DND-41 (cell line): ENCODE measurements at regions not wholly inside any gene's neighbourhood (a gene's known extent, or its start where the extent isn't known, plus 50 kb on each side); places are given as distances from the start of the nearest gene placed in this dataset.

Experiments
- ATAC-seq: fragments of 200-7000 bp; cut with Tn5 transposase; 3 replicates; pipeline ENCODE4 v1.9.1; 2021; ENCODE audit warnings: low read depth; ENCODE audit not compliant: insufficient read depth
- DNase-seq: peaks from one replicate; pipeline ENCODE4 v3.0.0-alpha.2; 2020
- H2AFZ ChIP-seq: 2 replicates; pipeline ENCODE4 v1.6.0; 2012; ENCODE audit warnings: low read depth, low read length
- H3K27ac ChIP-seq: 2 replicates; pipeline ENCODE4 v1.5.1; 2012; ENCODE audit warnings: low read length, inconsistent platforms
- H3K27me3 ChIP-seq: fragments of 200-600 bp; sonication (generic); 2 replicates; pipeline ENCODE4 v1.6.0; 2012; ENCODE audit warnings: low read length, mild to moderate bottlenecking, inconsistent platforms; ENCODE audit not compliant: insufficient read depth, poor library complexity
- H3K36me3 ChIP-seq: 2 replicates; pipeline ENCODE4 v1.5.1; 2012; ENCODE audit warnings: low read length, inconsistent platforms; ENCODE audit not compliant: insufficient read depth
- H3K4me1 ChIP-seq: 2 replicates; pipeline ENCODE4 v1.5.1; 2012; ENCODE audit warnings: mild to moderate bottlenecking, low read length; ENCODE audit not compliant: insufficient read depth
- H3K4me2 ChIP-seq: 2 replicates; pipeline ENCODE4 v1.6.0; 2012; ENCODE audit warnings: mild to moderate bottlenecking, moderate library complexity, low read length, inconsistent platforms; ENCODE audit not compliant: insufficient read depth
- H3K4me3 ChIP-seq, 2 experiments: fragments of 200-600 bp in 1 of 2; shearing (Covaris generic) in 1 of 2; 2 replicates each; pipeline ENCODE4 v1.5.1; 2012 to 2016; ENCODE audit warnings: inconsistent platforms in 2 of 2, low read length in 2 of 2, mild to moderate bottlenecking in 2 of 2, low read depth in 1 of 2, moderate library complexity in 1 of 2
- H3K79me2 ChIP-seq: 2 replicates; pipeline ENCODE4 v1.6.0; 2012; ENCODE audit warnings: low read length, inconsistent platforms; ENCODE audit not compliant: insufficient read depth
- H3K9ac ChIP-seq: 2 replicates; pipeline ENCODE4 v1.6.0; 2012; ENCODE audit warnings: low read depth, mild to moderate bottlenecking, inconsistent platforms, low read length, moderate library complexity
- H3K9me3 ChIP-seq: 2 replicates; pipeline ENCODE4 v1.5.1; 2012; ENCODE audit warnings: low read length, moderate library complexity, mild to moderate bottlenecking, inconsistent platforms; ENCODE audit not compliant: insufficient read depth, severe bottlenecking
- H4K20me1 ChIP-seq: 2 replicates; pipeline ENCODE4 v1.6.0; 2012; ENCODE audit warnings: low read length; ENCODE audit not compliant: insufficient read depth
- CTCF ChIP-seq: IDR thresholded peaks from 2 replicates; pipeline ENCODE4 v1.5.1; 2012; ENCODE audit warnings: borderline replicate concordance, low read length, moderate library complexity, mild to moderate bottlenecking; ENCODE audit not compliant: poor library complexity, severe bottlenecking; ENCODE audit errors: extremely low read depth
- EZH2 ChIP-seq: IDR thresholded peaks from 3 replicates; pipeline ENCODE4 v1.6.1; 2012; ENCODE audit warnings: borderline replicate concordance, low read depth, mild to moderate bottlenecking, moderate library complexity, low read length, inconsistent platforms; ENCODE audit not compliant: severe bottlenecking

- Histone ChIP-seq H3K4me2 (no peak overlapping the region), H4K20me1 (no peaks in the 10 kb centered on the region), H3K9ac (no peak overlapping the region), H3K36me3 (no peaks in the 10 kb centered on the region), H3K4me3 (no peak overlapping the region), H3K79me2 (no peaks in the 10 kb centered on the region), H3K4me1 (no peaks in the 10 kb centered on the region), H3K9me3 (no peaks in the 10 kb centered on the region), H3K27ac (no peak overlapping the region), H2AFZ (no peak overlapping the region), H3K27me3 (no peaks in the 10 kb centered on the region)
- DNase-seq (no peak), ATAC-seq (no peak)
- TF ChIP-seq CTCF (no peak), EZH2 (no peak)
Measured at GRCh38 chr3:161576714-161577510, 80.3 kb downstream of the OTOL1 start.

GRCh38 chr3:161577662-161578061, 81.1 kb downstream of the OTOL1 start:
- Histone ChIP-seq H3K36me3 (no peaks in the 10 kb centered on the region), H4K20me1 (no peaks in the 10 kb centered on the region), H3K9me3 (no peaks in the 10 kb centered on the region), H3K4me3 (no peak overlapping the region), H3K4me1 (no peaks in the 10 kb centered on the region), H3K79me2 (no peaks in the 10 kb centered on the region), H3K9ac (no peak overlapping the region), H3K4me2 (no peak overlapping the region), H2AFZ (no peak overlapping the region), H3K27me3 (no peaks in the 10 kb centered on the region), H3K27ac (no peak overlapping the region)
- TF ChIP-seq EZH2 (no peak), CTCF (no peak)
- DNase-seq = no peak
- no peak for ATAC-seq

GRCh38 chr3:161579395-161580126, 83.0 kb downstream of the OTOL1 start:
- Histone ChIP-seq H3K27me3 (no peaks in the 10 kb centered on the region), H3K9me3 (no peaks in the 10 kb centered on the region), H4K20me1 (no peaks in the 10 kb centered on the region), H3K36me3 (no peaks in the 10 kb centered on the region), H3K4me1 (no peaks in the 10 kb centered on the region), H3K9ac (no peak overlapping the region), H3K27ac (no peak overlapping the region), H3K4me3 (no peak overlapping the region), H2AFZ (no peak overlapping the region), H3K79me2 (no peaks in the 10 kb centered on the region), H3K4me2 (no peak overlapping the region)
- ATAC-seq = no peak
- no peak for TF ChIP-seq EZH2
- TF ChIP-seq CTCF = no peak
- DNase-seq = no peak
